22Rv1 (cell line): ENCODE measurements at regions not wholly inside any gene's neighbourhood (a gene's known extent, or its start where the extent isn't known, plus 50 kb on each side); places are given as distances from the start of the nearest gene placed in this dataset.

Experiments
- H3K27ac ChIP-seq: fragments of 450-650 bp; 2 replicates; pipeline ENCODE4 v1.5.1; 2017
- CTCF ChIP-seq: fragments of 450-650 bp; IDR thresholded peaks from 2 replicates; pipeline ENCODE4 v1.5.1; 2017; ENCODE audit warnings: mild to moderate bottlenecking
- ZFX ChIP-seq: fragments of 450-650 bp; IDR thresholded peaks from 2 replicates; pipeline ENCODE4 v1.6.1; 2017; ENCODE audit warnings: antibody characterized with exemption, borderline replicate concordance

- no peak overlapping the region for H3K27ac ChIP-seq
- no peak for TF ChIP-seq ZFX
These were observed 120.8 kb downstream of the SMIM20 start for GRCh38 chr4:26034849-26035248.

- no peak overlapping the region for H3K27ac ChIP-seq
- TF ChIP-seq ZFX (no peak), CTCF (no peak)
These were observed 121.9 kb downstream of the SMIM20 start for GRCh38 chr4:26035921-26036320.

DNA sequence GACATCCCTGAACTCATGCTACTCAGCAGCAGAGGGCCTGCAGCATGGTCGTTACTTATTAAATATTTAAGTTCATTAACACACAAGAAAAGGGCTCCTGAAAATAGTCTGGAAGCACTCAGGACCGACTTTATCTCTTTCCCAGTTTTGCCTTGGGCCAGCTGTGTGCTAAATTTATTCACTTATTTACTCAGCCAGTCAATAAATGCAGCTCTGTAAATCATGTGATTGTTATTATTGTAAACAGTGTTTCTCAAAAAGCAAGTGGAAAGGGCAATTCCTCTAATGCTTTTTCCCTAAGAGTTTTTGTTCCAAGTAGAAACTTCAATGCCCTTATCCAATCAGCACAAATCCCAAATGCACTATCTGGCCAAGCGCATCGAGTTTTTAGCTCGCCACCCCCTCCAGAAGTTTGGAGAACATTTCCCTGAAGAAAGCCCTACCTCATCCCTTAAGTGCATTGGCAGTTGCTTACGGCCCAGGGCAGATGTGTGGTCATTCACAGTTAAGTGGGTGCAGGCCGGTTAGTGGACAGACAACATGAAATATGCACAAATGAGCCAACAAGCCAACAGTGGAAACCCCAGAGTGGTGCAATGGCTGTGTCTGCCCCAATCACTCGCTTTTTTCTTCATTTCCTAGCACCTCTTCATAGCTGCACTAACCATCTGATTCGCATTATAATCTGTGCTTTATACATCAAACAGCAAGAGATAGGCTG lies 125.8 kb downstream of the SMIM20 start:
- H3K27ac ChIP-seq = peak overlapping the region; percentile 60
- TF ChIP-seq ZFX = no peak
- TF ChIP-seq CTCF = no peak

DNA sequence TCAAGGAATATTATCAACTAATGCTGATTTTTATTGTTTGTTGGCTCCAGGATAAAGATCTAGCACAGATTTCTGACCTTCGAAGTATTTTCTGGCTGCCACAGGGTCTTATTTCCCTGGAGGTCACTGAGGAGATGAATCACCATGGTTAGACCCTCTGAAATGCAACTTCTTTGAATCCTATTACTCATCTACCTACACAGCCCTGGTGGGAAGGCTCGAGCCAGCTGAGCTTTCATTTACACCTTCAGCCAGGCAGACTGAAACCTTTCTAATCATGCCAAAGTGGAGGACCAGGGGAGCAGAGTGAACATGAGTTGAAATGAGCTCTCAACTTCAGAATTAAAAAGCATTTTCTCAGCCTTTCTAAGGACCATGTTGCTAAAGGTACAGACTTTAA lies 130.5 kb downstream of the SMIM20 start:
- no peak overlapping the region for H3K27ac ChIP-seq
- TF ChIP-seq CTCF (no peak), ZFX (no peak)

- H3K27ac ChIP-seq = no peak overlapping the region
- TF ChIP-seq ZFX (no peak), CTCF (no peak)
These were observed 131.0 kb downstream of the SMIM20 start for GRCh38 chr4:26044983-26045382.

DNA sequence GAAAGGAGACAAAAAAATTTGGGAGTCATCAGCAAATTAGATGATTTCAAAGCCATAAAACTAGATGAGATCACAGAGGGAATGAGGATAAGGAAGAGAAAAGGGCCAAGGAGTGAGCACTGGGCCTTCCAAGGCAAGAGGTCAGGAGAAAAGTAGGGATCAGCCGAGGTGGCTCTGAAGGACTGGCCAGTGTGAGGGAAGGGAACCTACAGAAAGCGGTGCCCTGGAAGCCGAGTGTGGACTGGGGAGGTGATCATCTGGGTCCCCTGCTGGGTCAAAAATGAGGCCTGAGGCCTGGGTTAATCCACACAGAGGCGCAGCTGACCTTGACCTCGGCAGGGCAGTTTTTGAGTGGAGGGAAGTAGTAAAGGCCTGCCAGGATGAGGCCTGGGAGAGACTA lies 133.8 kb downstream of the SMIM20 start:
- no peak overlapping the region for H3K27ac ChIP-seq
- no peak for TF ChIP-seq ZFX
- TF ChIP-seq CTCF = no peak

DNA sequence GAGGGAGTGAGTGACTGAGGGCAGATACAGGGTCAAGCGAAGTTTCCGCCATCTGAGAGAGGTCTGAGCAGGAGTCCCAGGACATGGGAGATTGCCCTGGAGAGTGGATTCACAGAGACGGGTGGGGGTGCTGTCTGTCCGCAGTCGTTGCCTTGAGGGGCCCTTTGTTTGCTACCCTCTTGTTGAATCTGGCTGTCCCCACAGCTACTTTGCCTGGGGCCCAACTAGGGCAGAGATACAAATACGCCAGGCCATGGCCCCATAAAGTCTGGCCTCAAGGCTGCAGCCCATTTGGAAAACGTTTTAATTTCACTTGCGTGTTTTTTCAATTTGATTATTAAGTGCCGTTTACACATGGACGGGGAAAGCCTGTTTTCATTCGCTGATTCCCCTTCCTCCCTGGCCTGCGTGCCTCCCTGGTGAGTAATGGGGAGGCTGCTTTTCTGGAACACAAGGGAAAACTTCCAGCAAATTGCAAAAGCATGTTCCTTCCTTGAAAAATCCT lies 134.4 kb downstream of the SMIM20 start:
- TF ChIP-seq ZFX = no peak
- no peak for TF ChIP-seq CTCF
- no peak overlapping the region for H3K27ac ChIP-seq

DNA sequence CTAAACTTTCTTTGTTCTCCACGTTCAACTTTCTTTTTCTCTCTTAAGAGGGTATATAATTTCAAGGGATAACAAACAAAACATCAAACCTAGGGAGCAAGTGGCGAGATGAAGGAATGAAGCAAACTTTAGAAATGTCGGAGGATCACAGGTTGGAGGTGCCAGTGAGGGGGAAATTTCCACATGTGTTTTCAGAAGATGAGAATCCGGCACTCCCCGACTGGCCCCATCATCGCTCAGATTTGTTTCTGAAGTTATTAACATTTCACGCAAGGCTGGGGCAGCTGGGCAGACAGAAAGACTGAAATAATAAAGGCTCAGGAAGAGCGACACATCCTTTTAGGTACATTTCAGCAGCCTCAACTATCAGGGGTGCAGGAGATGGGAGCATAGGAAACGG lies 134.9 kb downstream of the SMIM20 start:
- no peak for TF ChIP-seq ZFX
- no peak for TF ChIP-seq CTCF
- no peak overlapping the region for H3K27ac ChIP-seq
